Activated CD4-positive, alpha-beta T cell treated with anti-CD3 and anti-CD28 coated beads for 1 hour (primary cell): ENCODE measurements at regions not wholly inside any gene's neighbourhood (a gene's known extent, or its start where the extent isn't known, plus 50 kb on each side); places are given as distances from the start of the nearest gene placed in this dataset.
"Not testable (repeated sequence)": the region's sequence is repeated elsewhere in the genome, so short reads cannot be mapped to it uniquely, and the experiment has no call there.

ENCODE experiments used
- DNase-seq: peaks from one replicate; pipeline ENCODE4 v3.0.0-alpha.2; 2020

DNA sequence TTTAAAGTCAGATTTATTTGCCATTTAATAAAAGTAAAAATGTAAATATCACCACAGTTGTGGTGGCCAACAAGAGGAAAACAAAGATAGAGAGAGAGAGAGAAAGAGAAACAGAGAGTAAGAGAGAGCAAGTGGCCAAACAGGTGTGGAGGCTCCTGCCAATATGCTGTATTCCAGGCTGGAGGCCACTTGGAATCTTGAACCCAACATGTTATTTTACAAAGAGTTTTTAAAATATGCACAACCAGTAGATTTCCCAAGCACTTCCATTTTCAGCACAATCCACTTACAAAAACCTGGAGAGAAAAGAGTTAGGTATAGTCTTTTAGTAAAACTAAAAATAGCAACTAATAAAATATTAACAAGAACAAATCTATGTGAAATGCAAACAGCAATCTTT is 1323.1 kb upstream of the CITED2 start:
- DNase-seq, result no peak

DNA sequence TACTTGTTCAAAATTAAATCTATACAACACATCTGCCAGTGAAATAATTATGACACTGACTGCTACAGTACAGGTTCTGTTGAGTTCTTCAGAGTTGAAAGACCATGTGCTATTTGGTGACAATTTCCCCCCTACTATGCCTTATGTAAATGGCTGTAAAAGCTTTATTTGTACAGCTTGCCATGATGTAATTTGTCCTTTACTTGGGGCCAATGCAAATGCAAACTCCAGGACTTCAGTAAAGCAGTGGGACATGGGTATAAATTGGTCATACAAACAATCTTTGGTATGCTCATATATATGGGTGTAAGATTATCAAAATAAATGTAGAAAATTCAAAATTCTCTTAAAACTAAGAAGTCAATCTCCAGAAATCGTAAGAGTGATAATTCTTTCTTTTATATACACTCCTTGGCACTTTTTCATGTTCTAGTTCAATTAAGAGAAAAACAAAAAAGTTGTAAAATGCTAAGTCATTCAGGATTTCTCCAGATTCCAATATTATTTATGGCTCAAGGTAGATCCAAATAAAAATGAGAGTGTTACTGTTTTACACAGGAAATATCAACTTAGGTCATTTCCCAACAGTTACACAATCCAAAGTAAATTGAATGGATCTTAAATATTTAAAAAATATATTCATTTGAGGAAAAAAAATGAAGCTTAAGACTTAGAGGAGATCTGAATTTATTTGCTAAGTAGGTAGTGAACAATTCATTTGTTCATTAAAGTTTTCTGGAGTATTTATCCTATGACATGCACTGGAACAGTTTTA is 1310.5 kb upstream of the CITED2 start:
- no peak for DNase-seq

DNA sequence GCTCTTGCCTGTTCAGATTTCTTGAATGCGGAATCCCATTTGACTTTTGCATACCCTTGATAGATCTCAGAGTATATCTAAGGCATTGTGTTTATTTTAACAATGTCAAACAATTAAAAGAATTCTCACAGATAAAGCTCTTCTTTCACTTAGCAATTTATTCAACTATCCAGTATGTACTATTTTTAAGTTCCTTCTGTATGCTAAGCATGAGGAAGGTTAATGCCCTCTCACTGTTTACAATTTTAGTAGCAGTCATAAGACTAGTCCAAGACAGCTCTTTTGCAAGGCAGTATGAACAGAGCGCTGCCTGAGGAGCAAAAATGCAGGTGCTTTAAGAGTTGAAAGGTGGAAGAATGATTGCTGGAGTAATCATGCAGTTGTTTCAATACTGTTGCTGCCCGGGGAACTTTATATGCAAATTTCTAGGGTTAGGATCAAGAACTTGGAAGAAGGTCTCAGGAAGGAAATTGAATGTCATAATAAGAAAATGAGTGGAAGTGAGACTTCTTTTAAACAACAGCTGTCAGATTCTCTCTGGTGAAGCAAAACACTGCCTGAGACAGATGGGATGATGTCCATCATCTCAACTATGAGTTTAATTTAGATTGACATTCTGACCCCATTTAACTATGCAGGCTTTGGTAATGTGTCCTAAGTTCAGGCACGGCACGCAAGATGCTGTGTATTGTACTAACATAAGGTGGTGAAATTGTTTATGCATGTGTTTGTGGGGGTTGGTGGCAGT is 1303.5 kb upstream of the CITED2 start:
- no peak for DNase-seq

DNA sequence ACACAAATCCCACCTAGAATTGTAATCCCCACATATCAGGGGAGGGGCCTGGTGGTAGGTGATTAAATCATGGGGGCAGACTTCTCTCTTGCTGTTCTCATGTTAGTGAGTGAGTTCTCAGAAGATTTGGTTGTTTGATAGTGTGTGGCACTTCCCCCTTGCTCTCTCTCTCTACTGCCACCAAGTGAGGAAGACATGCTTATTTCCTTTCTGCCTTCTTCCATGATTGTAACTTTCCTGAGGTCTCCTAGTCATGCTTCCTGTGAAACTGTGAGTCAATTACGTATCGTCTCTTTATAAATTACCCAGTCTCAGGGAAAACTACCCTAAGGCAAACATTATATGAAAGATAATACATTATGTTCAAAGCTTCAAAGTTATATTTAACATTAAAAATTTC is 1297.5 kb upstream of the CITED2 start:
- DNase-seq, result no peak

DNA sequence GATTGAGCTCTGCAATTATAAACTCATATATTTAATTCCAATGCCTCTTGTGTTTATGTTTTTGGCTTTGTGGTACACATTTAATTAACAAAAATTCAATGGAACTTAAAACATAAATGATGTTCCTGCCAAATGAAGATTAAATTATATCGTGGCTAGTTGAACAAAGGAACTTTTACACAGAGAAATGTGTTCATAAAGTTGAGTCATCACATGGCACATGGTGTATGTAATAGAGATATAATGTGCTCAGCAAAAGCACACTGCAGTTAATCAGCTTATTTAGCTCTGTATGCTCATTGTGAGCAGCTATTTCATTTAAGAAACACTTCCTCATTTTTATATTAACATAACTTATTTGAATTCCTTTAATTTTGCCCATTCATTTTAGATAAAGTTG is 1295.6 kb upstream of the CITED2 start:
- no peak for DNase-seq

DNA sequence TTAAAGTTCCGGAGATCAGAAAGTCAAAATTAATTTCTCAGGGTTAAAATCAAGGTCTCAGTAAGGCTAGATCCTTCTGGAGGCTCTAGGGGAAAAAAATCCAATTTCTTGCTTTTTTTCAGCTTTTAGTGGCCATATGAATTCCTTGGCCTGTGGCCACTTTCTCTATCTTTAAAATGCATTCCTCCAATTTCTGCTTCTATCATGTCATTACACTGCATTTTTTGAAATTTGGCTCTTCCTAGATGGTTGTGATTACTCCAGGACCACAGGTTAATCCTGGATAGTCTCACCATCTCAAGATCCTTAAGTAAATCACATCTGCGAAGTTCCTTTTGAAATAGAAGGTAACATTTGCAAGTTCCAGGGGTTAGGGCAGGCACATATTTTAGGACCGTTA is 1294.9 kb upstream of the CITED2 start:
- DNase-seq, result no peak

DNA sequence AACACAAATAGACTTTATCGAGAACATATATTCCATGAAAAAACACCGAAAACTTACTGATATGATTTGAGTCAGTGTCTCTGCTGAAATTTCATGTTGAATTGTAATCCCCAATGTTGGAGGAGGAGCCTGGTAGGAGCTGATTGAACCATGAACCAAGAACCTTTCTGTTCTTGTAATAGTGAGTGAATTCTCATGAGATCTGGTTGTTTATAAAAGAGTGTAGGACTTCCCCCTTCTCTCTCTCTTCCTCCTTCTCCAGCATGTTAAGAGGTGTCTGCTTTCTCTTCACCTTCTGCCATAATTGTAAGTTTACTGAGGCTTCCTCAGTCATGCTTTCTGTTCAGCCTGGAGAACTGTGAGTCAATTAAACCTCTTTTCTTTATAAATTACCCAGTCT is 1289.3 kb upstream of the CITED2 start:
- no peak for DNase-seq

DNA sequence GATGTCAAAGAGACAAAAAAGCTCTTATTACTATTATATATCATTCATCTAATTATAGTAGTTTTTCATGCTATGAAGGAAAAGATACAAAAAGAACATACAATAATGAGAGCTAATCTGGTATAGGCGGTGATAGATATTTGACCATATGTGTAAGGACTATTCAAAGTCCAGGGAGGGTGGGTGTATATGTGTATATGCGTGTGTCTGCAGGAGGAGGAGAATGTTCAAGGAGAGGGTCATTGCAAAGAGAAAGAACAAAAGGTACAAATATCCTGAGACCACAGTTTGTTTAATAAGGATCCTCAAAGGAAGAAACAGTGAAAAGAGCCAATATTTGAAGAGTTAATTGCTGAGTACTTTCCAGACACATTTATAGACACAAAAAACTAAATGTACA is 1288.6 kb upstream of the CITED2 start:
- no peak for DNase-seq

DNA sequence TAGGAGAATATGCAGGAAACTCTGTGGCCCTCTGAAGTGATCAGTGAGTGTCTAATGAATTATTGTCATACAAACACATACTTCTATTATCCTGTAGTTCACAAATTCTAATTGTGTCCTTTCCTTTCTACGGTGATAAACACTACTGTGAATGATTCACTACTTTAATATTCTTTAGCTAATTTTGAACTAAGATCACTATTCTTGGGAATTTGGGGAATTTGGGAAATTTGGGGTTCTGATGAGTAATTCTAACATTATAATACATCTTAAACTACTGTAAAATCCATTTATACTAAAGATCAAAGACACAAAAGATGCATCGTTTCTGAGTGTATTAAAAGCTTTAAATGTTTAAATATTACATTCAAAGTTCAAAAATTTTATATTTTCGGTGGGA is 1287.2 kb upstream of the CITED2 start:
- DNase-seq, result no peak

DNA sequence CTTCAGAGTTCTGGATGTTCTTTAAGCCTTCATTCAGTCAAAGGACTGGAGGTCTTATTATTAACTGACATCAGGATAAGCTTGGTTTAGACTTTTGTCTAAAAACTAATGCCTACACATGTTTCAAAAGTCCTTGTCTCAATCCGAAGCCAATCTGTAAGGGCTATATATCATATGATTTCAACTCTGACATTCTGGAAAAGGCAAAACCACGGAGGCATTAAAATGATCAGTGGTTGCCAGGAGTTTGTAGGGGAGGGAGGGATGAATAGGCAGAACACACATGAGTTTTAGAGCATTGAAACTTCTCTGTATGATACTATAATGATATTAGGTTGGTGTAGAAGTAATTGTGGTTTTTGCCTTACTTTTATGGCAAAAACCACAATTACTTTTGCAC is 1285.8 kb upstream of the CITED2 start:
- no peak for DNase-seq

DNA sequence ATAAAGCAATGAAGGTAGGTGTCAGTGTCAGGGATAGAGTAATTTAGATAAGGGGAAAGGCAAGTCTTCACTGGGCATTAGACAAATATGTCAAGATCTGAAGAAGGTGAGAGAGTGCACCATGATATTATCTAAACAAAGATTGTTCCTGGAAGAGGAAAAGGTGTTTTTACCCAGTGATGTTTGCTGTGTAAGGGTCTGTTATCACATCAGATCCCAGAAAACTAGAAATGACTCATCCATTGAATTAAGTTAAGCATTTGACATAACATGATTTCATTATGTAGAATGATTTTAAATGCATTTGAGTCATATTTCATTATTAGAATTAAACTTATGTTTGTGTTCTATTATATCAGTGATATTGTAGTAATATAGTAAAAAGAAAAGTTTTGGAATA is 1279.5 kb upstream of the CITED2 start:
- no peak for DNase-seq

DNA sequence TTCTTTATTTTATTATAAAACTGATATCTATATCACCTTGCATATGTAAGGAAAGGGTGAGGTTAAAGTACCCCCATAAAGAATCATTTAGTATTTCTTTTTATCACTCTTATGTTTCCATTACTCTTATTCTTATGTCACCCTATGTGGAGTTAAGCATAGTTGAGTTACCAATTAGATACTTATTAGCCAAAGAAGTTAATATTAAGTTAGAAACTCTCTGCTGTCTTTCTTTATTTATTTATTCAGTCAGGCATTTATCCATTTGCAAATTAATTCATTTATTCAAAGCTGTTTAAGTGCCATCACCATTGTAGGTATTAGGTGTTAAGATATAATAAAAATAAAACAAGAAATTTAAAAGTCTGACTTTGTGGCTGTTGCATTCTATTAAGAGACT is 1279.1 kb upstream of the CITED2 start:
- DNase-seq, result no peak

DNA sequence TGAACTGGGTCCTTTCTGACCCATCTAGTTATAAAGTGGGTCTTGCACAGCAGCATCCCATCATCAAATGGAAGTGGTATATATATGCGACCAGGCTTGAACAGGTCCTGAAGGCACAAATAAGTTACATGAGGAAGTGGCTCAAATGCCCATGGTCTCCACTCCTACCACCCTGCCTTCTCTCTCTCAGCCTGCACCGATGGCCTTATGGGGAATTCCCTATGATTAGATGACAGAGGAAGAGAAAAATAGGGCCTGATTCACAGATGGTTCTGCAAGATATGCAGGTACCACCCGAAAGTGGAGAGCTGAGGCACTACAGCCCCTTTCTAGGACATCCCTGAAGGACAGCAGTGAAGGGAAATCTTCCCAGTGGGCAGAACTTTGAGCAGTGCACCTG is 1275.1 kb upstream of the CITED2 start:
- not testable (repeated sequence) for DNase-seq

DNA sequence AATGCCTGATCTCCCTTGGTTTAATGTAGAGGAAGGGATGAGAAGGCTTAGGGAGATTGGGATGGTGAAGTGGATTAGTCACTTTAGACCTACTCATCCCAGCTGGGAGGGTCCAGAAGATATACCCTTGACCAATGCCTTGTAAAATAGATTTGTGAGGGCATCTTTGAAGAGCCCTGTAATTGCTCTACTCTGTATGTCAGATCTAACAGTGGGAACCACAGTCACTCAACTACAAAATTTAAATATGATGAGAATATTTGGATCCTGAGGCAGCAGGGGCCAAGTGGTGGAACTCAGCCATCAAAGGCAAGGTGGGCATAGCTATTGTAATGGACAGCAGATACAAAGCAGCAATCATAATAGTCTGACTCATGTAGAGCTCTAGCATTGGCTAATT is 1272.9 kb upstream of the CITED2 start:
- DNase-seq, result not testable (repeated sequence)

DNA sequence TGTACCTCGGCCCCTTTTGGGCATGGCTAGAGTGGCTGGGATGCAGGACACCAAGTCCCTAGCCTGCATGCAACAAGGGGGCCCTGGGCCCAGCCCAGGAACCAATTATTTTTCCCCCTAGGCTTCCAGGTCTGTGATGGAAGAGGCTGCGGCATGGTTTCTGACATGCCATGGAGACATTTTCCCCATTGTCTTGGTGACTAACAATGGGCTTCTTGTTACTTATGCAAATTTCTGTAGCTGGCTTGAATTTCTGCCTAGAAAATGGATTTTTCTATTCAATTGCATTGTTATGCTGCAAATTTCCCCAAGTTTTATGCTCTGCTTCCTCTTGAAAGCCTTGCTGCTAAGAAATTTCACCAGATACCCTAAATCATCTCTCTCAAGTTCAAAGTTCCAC is 1269.6 kb upstream of the CITED2 start:
- DNase-seq, result no peak

DNA sequence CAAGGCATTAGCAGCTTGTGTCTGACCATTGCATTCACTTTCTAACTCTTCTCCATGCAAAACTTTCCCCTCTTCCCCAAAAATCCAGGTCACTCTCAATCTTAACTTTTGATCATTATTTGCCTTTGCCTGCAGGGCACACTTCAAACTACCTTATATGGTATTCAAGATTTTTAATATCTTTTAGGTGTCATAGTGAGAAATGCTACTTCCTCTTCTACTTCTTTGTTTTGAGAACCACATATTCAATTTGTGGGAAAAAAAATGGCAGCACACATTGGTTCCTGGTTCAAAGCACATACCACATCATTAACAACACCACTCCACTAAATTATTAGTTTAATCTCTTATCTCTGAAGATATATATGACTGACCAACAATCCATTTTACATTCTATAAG is 1267.0 kb upstream of the CITED2 start:
- DNase-seq, result no peak

DNA sequence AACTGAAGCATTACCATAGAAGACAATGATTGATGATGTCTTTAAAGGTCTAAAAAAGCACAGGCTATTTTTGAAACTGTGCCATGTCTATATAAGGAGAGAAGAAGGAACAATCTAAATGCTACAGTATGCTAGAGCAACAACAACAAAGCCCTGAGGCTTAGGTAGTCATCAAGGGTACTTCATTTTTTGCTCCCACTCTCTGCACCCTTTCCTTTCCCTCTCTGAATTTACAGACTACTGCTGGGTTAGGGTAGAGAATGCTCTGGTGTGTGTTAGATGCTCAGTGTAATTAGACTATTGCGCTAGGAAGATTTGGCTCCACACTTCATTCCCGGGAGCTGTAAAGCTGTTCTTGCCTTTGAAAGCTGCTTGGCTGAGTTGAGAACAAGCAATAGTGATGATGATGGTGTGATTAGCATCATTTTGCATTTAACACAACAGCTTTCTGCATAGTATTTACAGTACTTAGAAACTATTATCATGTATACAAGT is 1262.5 kb upstream of the CITED2 start:
- DNase-seq, result no peak

DNA sequence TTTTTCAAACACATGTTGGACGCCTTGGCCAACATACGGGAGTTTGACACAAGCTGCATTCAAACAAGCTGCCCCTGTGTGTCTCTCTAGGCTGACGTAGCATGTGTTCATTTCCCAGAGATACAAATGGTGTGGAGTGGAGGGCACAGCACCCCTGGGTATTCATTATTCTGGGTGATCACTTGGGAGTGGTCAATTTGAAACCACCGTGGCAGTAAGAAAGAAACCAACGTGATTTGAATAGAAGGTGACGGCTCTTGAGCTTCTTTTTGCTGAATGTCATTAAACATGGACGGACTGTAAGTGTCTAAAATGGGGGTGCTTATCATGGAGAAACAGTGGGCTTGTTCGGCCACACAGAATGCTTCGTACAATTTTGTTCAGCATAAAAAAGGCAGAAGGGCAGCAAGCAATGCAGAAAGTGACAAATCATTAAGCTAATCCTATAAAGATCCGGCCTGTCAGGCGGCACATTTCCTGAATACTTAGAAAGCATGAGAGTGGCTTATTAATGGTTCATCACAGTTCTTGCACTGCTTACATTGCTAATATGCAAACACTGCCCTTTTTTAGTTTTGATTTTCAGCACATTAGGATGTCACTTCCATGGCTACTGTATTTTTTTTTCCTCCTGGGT is 1261.9 kb upstream of the CITED2 start:
- no peak for DNase-seq

DNA sequence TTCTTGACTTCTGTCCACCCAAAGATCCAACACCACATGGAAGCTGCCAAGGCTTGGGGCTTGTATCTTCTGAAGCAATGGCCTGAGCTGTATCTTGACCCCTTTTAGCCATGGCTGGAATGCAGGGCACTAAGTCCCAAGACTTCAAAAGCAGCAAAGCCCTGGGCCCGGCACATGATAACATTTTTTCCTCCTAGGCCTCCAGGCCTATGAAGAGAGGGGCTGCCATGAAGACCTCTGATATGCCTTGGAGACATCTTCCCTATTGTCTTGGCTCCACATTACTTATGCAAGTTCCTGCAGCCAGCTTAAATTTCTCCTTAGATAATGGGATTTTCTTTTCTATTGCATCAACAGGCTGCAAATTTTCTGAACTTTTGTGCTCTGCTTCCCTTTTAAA is 1252.6 kb upstream of the CITED2 start:
- no peak for DNase-seq

DNA sequence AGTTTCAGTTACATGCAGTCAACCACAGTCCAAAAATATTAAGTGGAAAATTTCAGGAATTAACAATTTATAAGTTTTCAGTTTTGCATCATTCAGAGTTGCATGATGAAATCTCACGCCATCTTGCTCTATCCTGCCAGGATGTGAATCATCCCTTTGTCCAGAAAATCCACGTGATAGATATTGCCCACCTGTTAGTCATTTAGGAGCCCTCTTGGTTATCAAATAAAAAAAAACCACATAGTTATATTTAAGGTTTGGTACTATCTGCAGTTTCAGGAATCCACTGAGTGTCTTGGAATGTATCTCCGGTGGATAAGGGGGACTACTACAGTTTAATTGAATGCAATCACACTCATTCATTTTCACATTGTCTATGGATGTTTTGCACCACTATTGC is 1249.0 kb upstream of the CITED2 start:
- no peak for DNase-seq

DNA sequence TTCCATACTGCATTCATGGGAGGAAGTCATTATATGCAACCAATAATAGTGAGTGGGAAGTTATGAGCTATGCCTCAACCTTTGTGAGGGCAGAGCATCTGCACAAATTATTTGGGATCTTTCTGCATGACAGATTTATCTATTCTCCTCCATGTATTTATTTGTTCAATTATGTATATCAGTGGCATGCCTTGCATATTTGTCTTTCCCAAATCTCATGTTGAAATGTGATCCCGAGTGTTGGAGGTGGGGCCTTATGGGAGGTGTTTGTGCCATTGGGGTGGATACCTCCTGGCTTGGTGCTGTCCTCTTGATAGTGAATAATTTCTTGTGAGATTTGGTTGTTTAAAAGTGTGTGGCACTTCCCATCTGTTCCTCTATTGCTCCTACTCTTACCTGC is 1246.0 kb upstream of the CITED2 start:
- no peak for DNase-seq

DNA sequence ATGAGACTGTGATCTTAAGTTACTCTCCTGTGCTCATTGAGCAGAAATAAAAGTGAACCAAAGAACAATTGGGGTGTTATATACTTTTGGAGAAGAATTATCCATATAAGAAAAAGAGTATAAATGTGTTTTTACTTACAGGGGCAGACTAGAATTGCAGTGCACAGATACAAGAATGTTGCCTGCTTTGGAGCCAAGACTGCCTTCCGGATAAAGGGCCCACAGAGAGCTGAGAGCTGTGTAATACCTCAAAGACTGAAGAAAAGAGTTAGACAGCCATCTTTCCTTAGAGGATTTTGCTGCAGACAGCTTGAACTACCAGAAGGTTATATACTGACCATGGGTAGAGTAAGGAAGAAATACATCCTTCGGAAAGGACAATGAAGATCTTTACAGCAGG is 1235.5 kb upstream of the CITED2 start:
- no peak for DNase-seq

DNA sequence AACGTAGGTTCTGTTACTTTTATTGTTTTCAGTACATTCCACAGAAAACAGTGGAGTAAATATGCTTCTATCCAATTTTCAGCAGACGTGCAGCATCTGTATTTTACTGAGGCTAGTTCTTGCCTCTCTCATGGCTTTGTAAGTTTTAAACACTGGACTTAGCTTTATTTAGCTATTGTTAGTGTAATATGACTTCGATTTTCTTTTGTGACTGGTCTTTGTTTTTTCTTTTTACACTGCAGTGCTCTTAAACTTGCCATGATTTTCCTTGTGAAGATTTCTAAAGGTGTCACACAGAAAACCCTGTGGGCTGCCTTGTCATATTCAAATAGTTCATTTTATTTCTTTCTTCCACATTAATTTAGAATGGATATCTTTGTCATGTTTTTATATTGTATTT is 1234.9 kb upstream of the CITED2 start:
- no peak for DNase-seq

DNA sequence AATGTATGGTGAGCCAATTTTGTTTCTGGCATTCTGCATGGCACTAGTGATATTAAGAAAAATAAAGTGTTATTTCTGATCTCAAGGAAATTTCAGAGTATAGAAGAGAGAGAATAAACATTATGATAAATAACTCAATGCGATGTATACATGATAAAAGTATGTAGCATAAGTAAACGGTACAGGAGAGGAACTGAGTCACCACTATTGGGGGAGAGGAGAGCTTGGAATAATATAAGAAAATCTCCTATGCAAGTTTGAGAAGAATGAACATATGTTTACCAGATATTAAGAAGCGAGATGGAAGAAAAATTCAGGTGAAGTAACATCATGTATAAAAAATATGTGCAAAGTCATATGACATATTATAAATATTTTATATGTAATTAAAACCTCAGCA is 1230.3 kb upstream of the CITED2 start:
- no peak for DNase-seq
